Activated B cell treated with CpG ODN at 0.5 μM for 24 hours (primary cell): ENCODE measurements at regions not wholly inside any gene's neighbourhood (a gene's known extent, or its start where the extent isn't known, plus 50 kb on each side); places are given as distances from the start of the nearest gene placed in this dataset.

Source experiments
- ATAC-seq: fragments of 200-7000 bp; cut with Tn5 transposase; one replicate; pipeline ENCODE4 v1.10.0; 2021; ENCODE audit warnings: low read depth, mild to moderate bottlenecking, moderate library complexity
- CTCF ChIA-PET: fragments of 350-600 bp; sonication (Branson Sonifier 250); formaldehyde crosslinking; loops from one replicate; lab custom pipeline; 2021; ENCODE audit warnings: antibody characterized with exemption; lab: Charles Lee
- POLR2A ChIA-PET: fragments of 350-600 bp; sonication (Branson Sonifier 250); formaldehyde crosslinking; loops from one replicate; lab custom pipeline; 2021; ENCODE audit warnings: antibody characterized with exemption; lab: Charles Lee
- DNase-seq: peaks from one replicate; pipeline ENCODE4 v3.0.0; 2022
- H3K27ac Mint-ChIP-seq: one replicate; pipeline ENCODE4 v1.8.0; 2020; ENCODE audit warnings: mixed read lengths
- H3K27me3 Mint-ChIP-seq: one replicate; pipeline ENCODE4 v1.8.0; 2021; ENCODE audit warnings: mixed read lengths
- H3K36me3 Mint-ChIP-seq: one replicate; pipeline ENCODE4 v1.8.0; 2021; ENCODE audit warnings: low read depth, mixed read lengths
- H3K4me1 Mint-ChIP-seq: one replicate; pipeline ENCODE4 v1.8.0; 2021; ENCODE audit warnings: mixed read lengths
- H3K4me3 Mint-ChIP-seq: one replicate; pipeline ENCODE4 v1.8.0; 2020; ENCODE audit warnings: mild to moderate bottlenecking, mixed read lengths
- H3K9me3 Mint-ChIP-seq: one replicate; pipeline ENCODE4 v1.8.0; 2020; ENCODE audit warnings: mixed read lengths
- CTCF ChIP-seq: fragments of 200-600 bp; IDR thresholded peaks from one replicate; pipeline ENCODE4 v1.8.0; 2022; ENCODE audit warnings: antibody characterized with exemption, mild to moderate bottlenecking
- intact Hi-C: fragments of 100-400 bp; cut with micrococcal nuclease; formaldehyde crosslinking; loops from one replicate; pipeline ENCODE4 v1.15.1; 2024

DNA sequence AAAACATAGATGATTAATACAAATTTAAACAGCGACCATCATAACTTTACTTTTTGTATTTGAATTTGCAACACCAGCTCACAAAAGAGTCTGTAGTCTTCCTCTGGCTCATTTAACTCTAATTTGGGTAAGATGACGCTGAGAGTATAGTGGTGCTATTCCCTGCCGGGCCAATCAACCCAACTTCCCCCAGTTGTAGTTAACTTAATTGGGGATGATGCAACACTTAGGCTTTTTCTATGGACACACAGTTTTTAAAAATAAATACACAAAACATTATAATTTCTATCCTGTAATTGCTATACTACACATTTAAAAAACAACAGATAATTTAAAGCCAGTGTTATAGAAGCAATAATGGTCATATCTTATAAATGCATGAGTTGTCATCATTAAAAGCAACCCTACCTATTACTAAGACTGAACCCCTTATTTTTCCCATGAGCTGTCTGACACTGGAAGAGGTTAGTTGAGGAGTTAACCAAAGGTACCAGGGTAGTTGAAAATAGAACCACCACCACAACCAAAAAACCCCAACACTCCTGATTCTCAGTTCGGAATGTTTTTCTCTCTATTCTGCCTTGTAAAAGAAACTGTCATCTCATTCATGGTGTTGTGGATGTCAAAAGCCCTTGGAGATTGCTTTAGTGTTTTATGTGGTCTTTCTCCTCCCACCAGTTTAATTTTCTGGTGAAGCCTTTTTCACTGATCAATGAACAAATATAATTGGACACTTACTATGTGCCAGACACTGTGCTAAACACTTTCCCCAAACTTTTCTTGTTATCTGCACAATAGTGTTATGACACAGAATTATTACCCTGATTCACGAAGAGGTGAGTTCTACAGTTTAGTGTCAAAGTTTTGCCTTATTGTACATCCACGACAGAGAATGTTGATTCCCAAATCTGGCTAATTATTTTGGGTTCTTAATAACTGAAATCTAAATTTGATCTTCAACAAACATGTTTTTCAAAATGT lies 61.5 kb upstream of the RAPGEF2 start:
- no peak for ATAC-seq
- Mint-ChIP-seq H3K36me3 (no peaks in the 10 kb centered on the region), H3K9me3 (no peaks in the 10 kb centered on the region), H3K4me3 (no peak overlapping the region), H3K27me3 (peaks cover 53% of the 10 kb centered on the region), H3K27ac (no peak overlapping the region), H3K4me1 (no peaks in the 10 kb centered on the region)
- no peak for TF ChIP-seq CTCF
- no peak for DNase-seq
- ChIA-PET POLR2A (no interaction called here), CTCF (no interaction called here)
- intact Hi-C loops, result no loop called here

DNA sequence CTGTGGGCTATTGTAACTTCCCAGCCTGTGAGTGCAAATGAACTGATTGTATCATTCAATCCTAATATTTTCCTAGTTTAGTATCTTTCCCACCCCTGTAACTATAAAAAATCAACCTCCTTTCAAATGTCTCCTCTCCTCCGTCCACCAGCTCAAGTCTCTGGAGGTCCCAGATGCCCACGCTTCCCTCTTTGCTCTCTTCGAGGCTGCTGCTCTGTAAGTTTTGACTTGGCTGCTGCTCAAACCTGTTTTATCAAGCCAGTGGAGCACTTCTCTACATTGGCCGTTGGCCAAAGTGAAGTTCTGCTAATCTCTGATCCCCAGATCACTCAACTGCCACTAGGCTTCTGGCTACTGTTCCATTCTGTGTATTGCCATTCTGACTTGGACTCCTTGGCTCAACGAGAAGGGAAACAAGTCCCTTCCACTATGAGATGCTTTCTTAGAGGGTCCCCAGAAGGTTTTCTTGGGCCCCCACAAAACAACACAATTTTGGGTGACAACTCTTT lies 60.7 kb upstream of the RAPGEF2 start:
- H3K27me3 Mint-ChIP-seq, result peaks cover 52% of the 10 kb centered on the region
- H3K27ac Mint-ChIP-seq, result no peak overlapping the region
- CTCF ChIA-PET, result no interaction called here
- ATAC-seq (no peak), DNase-seq (no peak)
- POLR2A ChIA-PET, result no interaction called here
- intact Hi-C loops, result no loop called here
- H3K4me1 Mint-ChIP-seq, result no peaks in the 10 kb centered on the region
- H3K4me3 Mint-ChIP-seq, result no peak overlapping the region
- TF ChIP-seq CTCF, result no peak
- no peaks in the 10 kb centered on the region for H3K36me3 Mint-ChIP-seq
- H3K9me3 Mint-ChIP-seq, result no peaks in the 10 kb centered on the region

GRCh38 chr4:159042868-159043267 lies 60.0 kb upstream of the RAPGEF2 start:
- Mint-ChIP-seq H3K4me1 (no peaks in the 10 kb centered on the region), H3K27ac (no peak overlapping the region), H3K36me3 (no peaks in the 10 kb centered on the region), H3K27me3 (peaks cover 50% of the 10 kb centered on the region), H3K4me3 (no peak overlapping the region), H3K9me3 (no peaks in the 10 kb centered on the region)
- no peak for ATAC-seq
- TF ChIP-seq CTCF, result no peak
- ChIA-PET POLR2A (no interaction called here), CTCF (no interaction called here)
- intact Hi-C loops, result no loop called here
- no peak for DNase-seq

DNA sequence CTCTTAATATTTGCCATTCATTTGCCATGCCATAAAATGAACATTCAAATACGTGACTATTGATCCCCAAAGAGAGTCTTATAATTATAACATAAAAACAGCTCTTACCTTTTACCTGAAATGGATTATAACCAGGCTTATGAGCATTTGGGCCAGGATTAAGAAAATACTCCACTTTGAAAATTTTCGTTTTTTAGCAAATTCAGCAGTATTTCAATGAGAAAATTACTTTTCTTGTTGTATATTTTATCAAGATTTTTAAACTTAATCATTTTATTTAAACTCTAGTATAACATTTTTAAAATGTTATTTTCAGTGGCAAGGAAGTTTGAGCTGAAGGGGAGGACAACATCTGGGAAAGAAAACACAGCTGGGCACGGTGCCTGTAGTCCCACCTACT lies 59.0 kb upstream of the RAPGEF2 start:
- H3K27me3 Mint-ChIP-seq, result peaks cover 48% of the 10 kb centered on the region
- H3K36me3 Mint-ChIP-seq, result no peaks in the 10 kb centered on the region
- POLR2A ChIA-PET, result interaction anchor here (0.7 kb wide), 1 partner anchor 38 kb away, joined by 8 read pairs; no protein-coding TSS in a partner anchor
- intact Hi-C loops, result no loop called here
- no peak for DNase-seq
- no peak overlapping the region for H3K27ac Mint-ChIP-seq
- TF ChIP-seq CTCF, result no peak
- no peak for ATAC-seq
- no peaks in the 10 kb centered on the region for H3K4me1 Mint-ChIP-seq
- H3K9me3 Mint-ChIP-seq, result no peaks in the 10 kb centered on the region
- CTCF ChIA-PET, result interaction anchor here (0.7 kb wide), 1 partner anchor 225 kb away, joined by 3 read pairs; no protein-coding TSS in a partner anchor
- no peak overlapping the region for H3K4me3 Mint-ChIP-seq

DNA sequence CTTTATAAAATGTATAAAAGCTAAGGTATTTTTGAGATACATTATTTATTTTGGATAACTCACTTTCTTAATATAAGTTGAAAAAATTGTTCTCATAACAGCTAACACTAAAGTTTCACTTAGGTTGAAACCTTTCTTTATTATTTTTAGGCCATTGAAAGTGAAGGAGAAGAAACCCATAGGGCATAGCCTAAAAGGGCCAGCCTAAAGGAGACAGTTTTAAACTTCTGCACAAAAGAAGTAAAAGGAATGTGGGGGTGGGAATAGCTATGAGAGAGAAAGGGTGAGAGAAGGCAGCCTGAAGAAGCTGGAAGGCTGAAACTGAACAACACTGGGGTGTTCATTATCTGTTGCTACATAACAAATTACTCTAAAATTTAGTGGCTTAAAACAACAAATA lies 57.6 kb upstream of the RAPGEF2 start:
- no peak overlapping the region for H3K27ac Mint-ChIP-seq
- no peaks in the 10 kb centered on the region for H3K36me3 Mint-ChIP-seq
- DNase-seq (no peak), ATAC-seq (no peak)
- H3K27me3 Mint-ChIP-seq, result peaks cover 51% of the 10 kb centered on the region
- no peak overlapping the region for H3K4me3 Mint-ChIP-seq
- ChIA-PET CTCF (no interaction called here), POLR2A (no interaction called here)
- no peaks in the 10 kb centered on the region for H3K4me1 Mint-ChIP-seq
- intact Hi-C loops, result no loop called here
- TF ChIP-seq CTCF, result no peak
- H3K9me3 Mint-ChIP-seq, result no peaks in the 10 kb centered on the region
